Thyroid gland (tissue), 4 donors: ENCODE measurements at regions not wholly inside any gene's neighbourhood (a gene's known extent, or its start where the extent isn't known, plus 50 kb on each side); places are given as distances from the start of the nearest gene placed in this dataset.
"Not testable (repeated sequence)": the region's sequence is repeated elsewhere in the genome, so short reads cannot be mapped to it uniquely, and the experiment has no call there.

Source experiments
- DNase-seq, 2 donors: peaks; one replicate each; pipeline ENCODE4 v3.0.0-alpha.2; 2019
- H3K27ac ChIP-seq, 3 donors: fragments of 200-600 bp; sonication (generic); 1 replicate in 2 of 3; 2 replicates in 1 of 3; pipeline ENCODE4 v1.5.1; 2016 to 2019; ENCODE audit warnings: mild to moderate bottlenecking in 1 of 3, moderate library complexity in 1 of 3
- H3K27me3 ChIP-seq: fragments of 200-600 bp; sonication (generic); one replicate; pipeline ENCODE4 v1.5.1; 2019
- H3K36me3 ChIP-seq, 2 donors: fragments of 200-600 bp; sonication (generic); one replicate each; pipeline ENCODE4 v1.5.1; 2016 to 2019
- H3K4me1 ChIP-seq, 2 donors: fragments of 200-600 bp; sonication (generic); one replicate each; pipeline ENCODE4 v1.5.1; 2017 to 2019
- H3K4me3 ChIP-seq, 3 donors: fragments of 200-600 bp; sonication (generic); replicated peaks in 1 of 3; 1 replicate in 2 of 3; 2 replicates in 1 of 3; pipeline ENCODE4 v1.5.1; 2016; ENCODE audit warnings: mild to moderate bottlenecking in 1 of 3
- H3K9me3 ChIP-seq: fragments of 200-600 bp; sonication (generic); one replicate; pipeline ENCODE4 v1.5.1; 2017
- POLR2A ChIP-seq, 2 donors: fragments of 450-650 bp; IDR thresholded peaks; one replicate each; pipeline ENCODE4 v1.6.1; 2017; ENCODE audit warnings: antibody characterized with exemption in 2 of 2, mild to moderate bottlenecking in 2 of 2, moderate library complexity in 1 of 2
- WGBS, 2 donors: methylation state at CpG; one replicate each; pipeline ENCODE4 v1.1.5; 2017; 5-methylcytosine and 5-hydroxymethylcytosine counted together
- intact Hi-C: fragments of 100-400 bp; cut with DNase I; formaldehyde crosslinking; loops from one replicate; pipeline ENCODE4 v1.15.1; 2023
- TF ChIP-seq, protein P1 (sequence below), 6 experiments: fragments of 200-600 bp in 3 of 6; fragments of 450-650 bp in 3 of 6; sonication (generic) in 3 of 6; IDR thresholded peaks; one replicate each; pipeline ENCODE4 v1.5.1; 2016 to 2019; ENCODE audit warnings: antibody characterized with exemption in 6 of 6, mild to moderate bottlenecking in 2 of 6, inconsistent platforms in 1 of 6, moderate library complexity in 1 of 6

DNA sequence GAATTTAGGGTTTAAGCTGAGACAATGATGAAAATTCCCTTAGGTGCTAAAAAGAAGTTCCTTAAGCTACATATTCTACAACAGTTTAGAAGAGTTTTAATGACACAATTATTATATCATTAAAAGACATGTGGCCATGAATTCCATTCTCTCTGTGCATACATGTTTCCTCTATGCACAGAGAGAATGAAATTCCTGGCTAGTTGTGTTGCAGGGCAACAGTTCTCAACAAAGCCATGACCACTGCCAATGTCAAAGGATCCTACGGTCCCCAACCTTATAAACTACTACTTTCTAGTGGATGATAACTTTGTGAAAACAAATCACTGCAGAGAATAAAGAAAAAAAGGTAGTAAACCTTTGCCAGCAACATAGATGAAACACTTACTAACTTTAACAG is 122.7 kb downstream of the OTOL1 start:
- no peaks in the 10 kb centered on the region for H3K9me3 ChIP-seq
- no peaks in the 10 kb centered on the region for H3K36me3 ChIP-seq
- intact Hi-C loops = no loop called here
- H3K4me3 ChIP-seq = no peak overlapping the region
- H3K27me3 ChIP-seq = no peaks in the 10 kb centered on the region
- 69 to 86% methylated on average over 1 of the region's 1 CpG for WGBS, 2 donors
- TF ChIP-seq, protein P1, sequence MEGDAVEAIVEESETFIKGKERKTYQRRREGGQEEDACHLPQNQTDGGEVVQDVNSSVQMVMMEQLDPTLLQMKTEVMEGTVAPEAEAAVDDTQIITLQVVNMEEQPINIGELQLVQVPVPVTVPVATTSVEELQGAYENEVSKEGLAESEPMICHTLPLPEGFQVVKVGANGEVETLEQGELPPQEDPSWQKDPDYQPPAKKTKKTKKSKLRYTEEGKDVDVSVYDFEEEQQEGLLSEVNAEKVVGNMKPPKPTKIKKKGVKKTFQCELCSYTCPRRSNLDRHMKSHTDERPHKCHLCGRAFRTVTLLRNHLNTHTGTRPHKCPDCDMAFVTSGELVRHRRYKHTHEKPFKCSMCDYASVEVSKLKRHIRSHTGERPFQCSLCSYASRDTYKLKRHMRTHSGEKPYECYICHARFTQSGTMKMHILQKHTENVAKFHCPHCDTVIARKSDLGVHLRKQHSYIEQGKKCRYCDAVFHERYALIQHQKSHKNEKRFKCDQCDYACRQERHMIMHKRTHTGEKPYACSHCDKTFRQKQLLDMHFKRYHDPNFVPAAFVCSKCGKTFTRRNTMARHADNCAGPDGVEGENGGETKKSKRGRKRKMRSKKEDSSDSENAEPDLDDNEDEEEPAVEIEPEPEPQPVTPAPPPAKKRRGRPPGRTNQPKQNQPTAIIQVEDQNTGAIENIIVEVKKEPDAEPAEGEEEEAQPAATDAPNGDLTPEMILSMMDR (IDR thresholded peaks at IDR 0.05) = no peak
- no peak for TF ChIP-seq POLR2A (IDR thresholded peaks at IDR 0.05)
- no peaks in the 10 kb centered on the region for H3K4me1 ChIP-seq
- H3K27ac ChIP-seq = no peak overlapping the region
- DNase-seq = no peak

- intact Hi-C loops = no loop called here
- DNase-seq = no peak
- TF ChIP-seq, protein P1 (IDR thresholded peaks at IDR 0.05) = no peak
- no peak for TF ChIP-seq POLR2A (IDR thresholded peaks at IDR 0.05)
Measured at GRCh38 chr3:161630794-161631193, 134.2 kb downstream of the OTOL1 start.

GRCh38 chr3:161631536-161631935 is 134.9 kb downstream of the OTOL1 start:
- no peaks in the 10 kb centered on the region for H3K36me3 ChIP-seq
- H3K4me3 ChIP-seq = no peak overlapping the region
- no peak for TF ChIP-seq POLR2A (IDR thresholded peaks at IDR 0.05)
- TF ChIP-seq, protein P1 (IDR thresholded peaks at IDR 0.05) = no peak
- no peak for DNase-seq
- intact Hi-C loops = no loop called here
- H3K9me3 ChIP-seq = no peaks in the 10 kb centered on the region
- H3K4me1 ChIP-seq = no peaks in the 10 kb centered on the region
- no peak overlapping the region for H3K27ac ChIP-seq
- H3K27me3 ChIP-seq = no peaks in the 10 kb centered on the region

More at GRCh38 chr3:161630794-161631193, 134.2 kb downstream of the OTOL1 start:
- Histone ChIP-seq H3K4me3 (no peak overlapping the region), H3K36me3 (no peaks in the 10 kb centered on the region), H3K27ac (no peak overlapping the region), H3K27me3 (no peaks in the 10 kb centered on the region), H3K4me1 (no peaks in the 10 kb centered on the region), H3K9me3 (no peaks in the 10 kb centered on the region)
- WGBS, 2 donors = 52 to 62% methylated on average over 2 of the region's 2 CpGs

DNA sequence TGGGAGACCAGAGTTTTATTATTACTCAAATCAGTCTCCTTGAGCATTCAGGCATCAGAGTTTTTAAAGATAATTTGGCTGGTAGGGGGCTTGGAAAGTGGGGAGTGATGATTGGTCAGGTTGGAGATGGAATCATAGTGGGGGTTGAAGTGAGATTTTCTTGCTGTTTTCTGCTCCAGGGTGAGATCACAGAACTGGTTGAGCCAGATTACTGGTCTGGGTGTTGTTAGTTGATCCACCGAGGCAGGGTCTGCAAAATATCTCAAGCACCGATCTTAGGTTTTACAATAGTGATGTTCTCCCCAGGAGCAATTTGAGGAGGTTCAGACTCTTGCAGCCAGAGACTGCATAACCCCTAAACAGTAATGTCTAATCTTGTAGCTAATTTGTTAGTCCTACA is 141.0 kb downstream of the OTOL1 start:
- no peak overlapping the region for H3K4me3 ChIP-seq
- no peaks in the 10 kb centered on the region for H3K9me3 ChIP-seq
- intact Hi-C loops = no loop called here
- TF ChIP-seq POLR2A (IDR thresholded peaks at IDR 0.05) = no peak
- TF ChIP-seq, protein P1 (IDR thresholded peaks at IDR 0.05) = no peak
- no peak overlapping the region for H3K27ac ChIP-seq
- WGBS, 2 donors = 26 to 33% methylated on average over 2 of the region's 2 CpGs
- no peak for DNase-seq
- no peaks in the 10 kb centered on the region for H3K27me3 ChIP-seq
- no peaks in the 10 kb centered on the region for H3K36me3 ChIP-seq
- no peaks in the 10 kb centered on the region for H3K4me1 ChIP-seq

- H3K4me1 ChIP-seq, H3K27ac ChIP-seq, DNase-seq, H3K9me3 ChIP-seq, H3K36me3 ChIP-seq, intact Hi-C loops, H3K27me3 ChIP-seq, H3K4me3 ChIP-seq: not testable (repeated sequence)
- WGBS, 2 donors = 73 to 79% methylated on average over 5 of the region's 5 CpGs
Measured at GRCh38 chr3:161639095-161639494, 142.5 kb downstream of the OTOL1 start.

- DNase-seq = no peak
- no peaks in the 10 kb centered on the region for H3K27me3 ChIP-seq
- TF ChIP-seq, protein P1 (IDR thresholded peaks at IDR 0.05) = no peak
- no peak for TF ChIP-seq POLR2A (IDR thresholded peaks at IDR 0.05)
- no peak overlapping the region for H3K27ac ChIP-seq
- H3K9me3 ChIP-seq = no peaks in the 10 kb centered on the region
- H3K36me3 ChIP-seq = no peaks in the 10 kb centered on the region
- H3K4me3 ChIP-seq = no peak overlapping the region
- WGBS, 2 donors = 43 to 45% methylated on average over 1 of the region's 1 CpG
- no peaks in the 10 kb centered on the region for H3K4me1 ChIP-seq
- intact Hi-C loops = no loop called here
Measured at GRCh38 chr3:161640181-161640580, 143.6 kb downstream of the OTOL1 start.
